NCI-H2196 treated with DMSO at 0.1 percent for 48 hours (cell line): ENCODE measurements at regions not wholly inside any gene's neighbourhood (a gene's known extent, or its start where the extent isn't known, plus 50 kb on each side); places are given as distances from the start of the nearest gene placed in this dataset.
A peak's percentile ranks its signal among the peaks of the same experiment; 100 is the strongest.
"Not testable (repeated sequence)": the region's sequence is repeated elsewhere in the genome, so short reads cannot be mapped to it uniquely, and the experiment has no call there.

ENCODE experiments used
- DNase-seq: peaks from one replicate; lab custom pipeline; 2025; ENCODE audit not compliant: unreplicated experiment; lab: John Stamatoyannopoulos, UW

DNA sequence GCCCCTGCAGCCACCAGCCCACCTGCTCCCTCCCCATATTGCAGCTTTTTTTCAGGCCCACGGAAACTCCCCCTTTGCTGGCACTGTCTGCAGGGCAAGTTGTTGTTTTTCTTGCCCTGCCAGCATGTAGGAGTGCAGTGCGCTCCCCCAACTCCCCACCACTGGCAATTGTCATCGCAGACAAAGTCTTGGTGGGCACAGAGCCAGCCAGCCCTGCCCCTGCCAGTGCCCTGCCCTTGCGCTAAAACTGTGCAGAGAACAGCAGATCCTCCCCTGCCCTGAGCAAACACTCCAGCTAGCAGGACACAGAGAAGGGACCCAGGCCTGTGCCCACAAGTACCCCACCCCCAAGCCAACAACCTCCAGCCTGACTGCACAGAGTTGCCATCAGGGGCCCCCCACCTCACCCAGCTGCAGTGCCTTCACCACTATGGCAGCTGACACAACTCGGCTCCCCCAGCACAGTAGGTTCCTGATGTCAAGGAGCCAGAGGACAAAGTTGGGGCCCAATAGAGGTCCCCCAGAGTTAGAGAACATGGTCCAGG, 158.1 kb upstream of the ARHGAP42 start:
- no peak for DNase-seq

DNA sequence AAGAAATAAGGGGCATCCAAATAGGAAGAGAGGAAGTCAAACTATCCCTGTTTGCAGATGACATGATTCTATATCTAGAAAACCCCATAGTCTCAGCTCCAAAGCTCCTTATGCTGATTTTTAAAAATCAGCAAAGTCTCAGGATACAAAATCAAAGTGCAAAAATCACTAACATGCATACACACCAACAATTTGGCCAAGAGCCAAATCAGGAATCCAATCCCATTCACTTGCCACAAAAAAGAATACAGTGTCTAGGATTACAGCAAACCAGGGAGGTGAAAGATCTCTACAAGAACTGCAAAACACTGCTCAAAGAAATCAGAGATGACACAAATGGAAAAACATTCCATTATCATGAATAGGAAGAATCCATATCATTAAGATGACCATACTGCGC, 155.8 kb upstream of the ARHGAP42 start:
- not testable (repeated sequence) for DNase-seq

DNA sequence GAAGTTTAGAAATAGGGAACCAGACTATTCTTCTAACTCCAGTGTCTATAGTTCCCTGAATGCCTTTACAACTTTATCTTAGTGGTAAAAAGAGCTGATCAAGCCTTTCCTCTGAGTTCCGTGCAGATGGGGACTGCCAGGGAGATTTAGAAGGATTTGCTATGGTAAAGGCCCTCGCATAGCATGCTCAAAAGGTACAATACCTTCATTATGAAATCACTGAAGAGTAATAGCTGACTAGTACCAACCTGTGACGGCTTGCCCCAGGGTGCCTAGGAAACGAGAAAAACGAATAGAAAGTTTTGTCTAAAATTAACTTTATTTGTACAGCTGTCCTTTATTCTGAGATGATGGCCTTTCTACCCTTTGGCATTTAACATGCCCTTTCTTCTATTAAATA, 150.1 kb upstream of the ARHGAP42 start:
- DNase-seq: no peak

DNA sequence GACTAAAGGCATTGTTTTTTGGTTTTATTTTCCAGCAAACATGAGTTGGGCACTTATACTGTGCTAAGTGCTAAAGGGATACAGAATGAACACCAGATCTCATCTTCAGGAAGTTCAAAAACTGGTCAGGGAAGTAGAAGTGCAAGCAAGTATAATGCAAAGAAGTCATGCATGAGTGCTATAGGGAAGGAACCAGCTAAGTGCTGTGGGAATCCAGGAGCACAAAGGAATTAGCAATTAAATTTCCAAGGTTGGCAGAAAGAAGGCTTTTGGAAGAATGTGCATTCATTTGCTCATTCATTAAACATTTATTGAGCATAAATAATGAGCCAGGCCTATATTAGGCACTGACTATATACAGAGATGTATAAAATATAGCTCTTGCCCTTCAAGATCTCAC, 143.7 kb upstream of the ARHGAP42 start:
- no peak for DNase-seq

DNA sequence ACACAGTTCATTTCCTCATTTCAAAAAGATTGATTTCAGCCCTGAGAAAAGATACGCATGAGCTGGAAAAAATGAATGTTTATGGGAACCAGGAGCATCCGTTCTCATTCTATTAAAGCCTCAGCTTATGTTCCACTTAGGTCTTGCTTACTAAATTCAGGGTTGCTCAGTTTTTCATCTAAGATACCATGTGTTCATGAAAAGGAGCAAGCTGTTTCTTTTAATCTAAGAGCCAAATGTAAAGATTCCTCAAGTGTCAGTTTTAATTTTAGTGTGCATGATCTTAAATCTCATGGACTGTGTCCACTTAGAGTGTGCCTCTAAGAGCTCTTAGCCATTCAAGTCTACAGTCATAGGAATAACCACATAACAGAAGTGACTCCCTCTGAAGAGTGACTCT, 141.5 kb upstream of the ARHGAP42 start:
- no peak for DNase-seq

DNA sequence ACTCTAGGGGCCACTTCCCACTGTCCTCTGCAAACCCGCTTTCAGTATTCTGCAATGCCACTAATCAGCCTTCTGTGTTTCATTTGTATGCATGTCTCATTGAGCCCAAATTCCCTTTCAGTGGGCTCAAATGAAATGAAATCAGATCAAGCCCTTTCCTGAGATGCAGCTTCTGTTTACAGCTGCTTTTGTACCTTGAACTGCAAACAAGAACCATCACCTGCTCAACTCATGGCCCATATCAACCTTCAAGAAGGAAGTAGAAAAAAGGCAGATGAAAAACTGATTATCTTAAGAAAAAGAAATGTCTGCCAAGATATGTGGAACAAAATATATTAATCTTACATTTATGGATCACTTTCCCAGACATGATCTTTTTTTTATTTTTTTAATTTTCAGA, 141.1 kb upstream of the ARHGAP42 start:
- DNase-seq: no peak

DNA sequence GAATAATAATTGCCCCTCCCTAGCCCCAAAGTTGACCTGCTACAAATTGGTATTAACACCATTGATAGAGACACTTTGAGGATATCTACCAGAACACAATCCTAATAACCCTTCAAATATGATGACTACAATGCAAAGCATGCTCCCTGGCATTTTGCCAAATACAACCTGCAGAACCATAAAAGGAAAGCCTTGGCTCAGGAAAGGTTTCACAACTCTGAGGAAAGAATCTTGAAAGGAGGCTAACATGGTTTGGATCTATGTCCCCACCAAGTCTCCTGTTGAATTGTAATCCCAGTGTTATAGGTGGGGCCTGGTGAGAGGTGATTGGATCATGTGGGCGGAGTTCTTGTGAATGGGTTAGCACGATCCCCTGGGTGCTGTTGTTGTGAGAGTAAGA, 140.4 kb upstream of the ARHGAP42 start:
- no peak for DNase-seq

DNA sequence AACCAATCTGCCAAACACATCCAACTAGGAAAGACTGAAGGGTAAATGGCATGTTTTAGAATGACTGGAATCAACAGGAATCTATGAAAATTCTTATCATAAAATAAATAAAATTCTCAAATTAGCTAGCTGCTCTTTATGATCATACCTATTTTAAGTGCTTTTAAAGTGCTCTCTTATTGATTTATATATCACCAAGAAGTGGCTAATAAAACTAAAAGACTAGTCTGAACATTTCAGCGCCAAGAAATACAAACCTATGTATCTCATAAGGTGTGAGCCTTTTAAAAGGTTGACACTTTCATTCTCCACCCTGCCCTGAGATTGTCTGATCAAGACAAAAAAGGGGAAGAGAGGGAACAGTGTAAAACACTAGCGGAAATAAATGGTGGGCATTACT, 136.8 kb upstream of the ARHGAP42 start:
- no peak for DNase-seq

DNA sequence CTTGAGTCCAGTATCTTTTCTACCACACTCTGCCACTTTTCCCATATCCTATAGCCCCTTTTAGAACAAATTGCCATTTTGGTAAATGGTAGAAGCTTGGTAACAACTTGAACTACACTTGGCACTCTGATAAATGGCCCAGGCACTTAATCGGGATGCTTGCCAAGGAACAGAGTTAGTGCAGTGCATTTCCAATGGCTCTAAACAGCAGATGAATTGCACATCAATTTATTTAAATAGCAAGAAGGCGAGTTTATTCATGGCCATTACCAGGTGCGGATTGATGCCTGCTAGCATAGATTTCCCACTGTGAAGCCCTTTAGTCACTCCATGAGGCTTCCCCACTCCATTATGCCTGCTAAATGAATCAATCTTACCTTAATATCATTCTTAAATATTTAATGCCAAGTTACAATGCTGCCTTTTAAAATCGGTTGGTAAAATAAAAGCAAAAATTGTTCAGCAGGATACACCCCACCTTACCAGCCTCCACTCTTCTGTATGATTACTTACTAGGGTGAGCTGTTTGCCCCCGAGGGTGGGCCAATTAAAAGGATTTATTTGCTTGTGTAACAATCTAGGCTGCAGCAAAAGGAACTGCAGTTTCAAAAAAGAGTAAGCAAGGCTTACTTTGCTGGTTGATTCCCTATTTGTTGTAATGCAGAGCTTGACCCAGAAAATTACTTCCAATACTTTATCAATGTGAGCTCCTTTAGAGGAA, 136.0 kb upstream of the ARHGAP42 start:
- no peak for DNase-seq

DNA sequence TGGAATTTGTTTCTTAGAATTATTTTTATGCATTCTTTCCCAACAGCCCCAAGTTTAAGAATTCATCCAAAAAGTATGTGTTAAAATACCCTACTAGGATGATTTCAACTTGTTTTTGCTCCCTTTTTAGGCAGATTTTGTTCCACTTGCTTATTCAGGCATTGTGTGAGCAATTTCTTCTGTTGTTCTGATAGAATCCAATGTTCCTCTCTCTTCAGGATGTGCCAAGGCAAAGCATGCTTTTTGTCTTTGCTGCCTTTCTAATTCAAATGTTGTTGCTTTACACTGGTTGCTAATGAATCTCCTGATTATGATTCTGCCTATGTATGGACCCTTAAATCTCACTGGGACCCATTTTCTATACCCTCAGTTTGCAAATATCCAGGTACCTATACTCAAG, 131.2 kb upstream of the ARHGAP42 start:
- DNase-seq: no peak

DNA sequence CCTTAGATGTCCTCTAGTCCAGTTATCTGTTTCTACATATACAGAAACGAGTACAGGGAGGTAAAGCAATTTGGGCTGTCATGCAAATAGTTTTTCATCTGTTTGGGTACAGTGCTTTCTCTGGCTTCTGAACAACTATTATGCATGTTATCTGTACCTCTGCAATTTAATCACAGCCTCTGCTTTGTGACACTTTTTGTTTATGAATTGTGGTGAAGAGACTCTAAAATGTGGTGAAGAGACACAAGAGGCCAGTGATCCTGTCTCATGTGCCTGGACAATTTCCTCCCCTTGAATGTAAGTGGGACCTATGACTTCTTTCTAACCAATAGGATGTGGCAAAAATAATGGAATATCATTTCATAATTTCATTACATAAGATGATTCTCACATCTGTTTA, 130.3 kb upstream of the ARHGAP42 start:
- no peak for DNase-seq

DNA sequence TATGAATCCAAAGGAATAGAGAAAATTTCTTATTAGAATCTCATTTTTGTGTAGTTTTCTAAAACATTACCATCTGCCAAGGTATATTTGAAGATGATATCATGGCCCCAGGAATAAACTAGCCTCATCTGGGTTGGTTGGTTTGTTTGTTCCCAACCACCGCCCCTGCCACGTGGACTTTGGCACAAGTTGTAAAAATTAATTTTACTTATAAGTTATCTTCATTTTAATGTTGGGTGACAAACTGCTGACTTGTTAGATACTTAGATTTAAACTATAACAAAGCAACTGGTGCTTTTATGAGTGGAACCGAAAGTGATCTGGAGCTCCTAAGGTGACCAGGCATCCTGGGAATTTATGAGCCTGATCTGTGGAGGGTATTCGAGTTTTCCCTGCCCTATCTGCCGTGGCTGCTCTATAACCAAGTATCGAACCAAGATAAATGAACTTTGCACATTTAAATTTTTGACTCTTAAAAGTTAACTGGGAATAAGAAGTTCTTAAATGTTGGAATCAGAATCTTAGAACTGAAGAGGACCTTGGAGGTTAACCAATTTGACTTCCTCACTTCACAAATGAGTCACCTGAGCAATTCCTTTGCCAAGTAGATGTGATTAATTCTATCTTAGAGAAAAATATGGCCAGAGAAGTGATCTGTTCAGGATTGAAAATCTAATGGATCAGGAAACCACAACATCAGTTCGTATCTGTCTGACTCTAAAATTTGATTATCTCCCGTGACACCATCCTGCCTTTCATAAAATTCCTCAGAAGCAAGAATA, 129.1 kb upstream of the ARHGAP42 start:
- no peak for DNase-seq

DNA sequence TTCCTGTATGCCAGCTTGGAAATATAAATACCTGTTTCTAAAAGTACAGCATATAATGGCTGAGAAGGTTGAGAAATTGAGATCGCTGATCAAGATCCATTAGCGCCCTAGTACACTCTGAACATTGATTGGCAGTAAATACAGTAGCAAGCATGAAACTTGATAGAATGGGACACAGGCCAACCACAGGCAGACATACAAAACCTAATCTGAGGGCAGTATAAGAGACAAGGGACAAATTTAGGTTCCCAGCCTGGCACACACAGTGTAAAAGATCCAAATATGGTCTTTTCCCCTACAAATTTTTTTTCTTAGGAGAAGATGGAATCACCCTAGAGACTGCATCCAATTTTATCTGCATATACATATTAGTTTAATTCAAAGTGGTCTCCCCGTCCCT, 126.5 kb upstream of the ARHGAP42 start:
- DNase-seq: no peak

DNA sequence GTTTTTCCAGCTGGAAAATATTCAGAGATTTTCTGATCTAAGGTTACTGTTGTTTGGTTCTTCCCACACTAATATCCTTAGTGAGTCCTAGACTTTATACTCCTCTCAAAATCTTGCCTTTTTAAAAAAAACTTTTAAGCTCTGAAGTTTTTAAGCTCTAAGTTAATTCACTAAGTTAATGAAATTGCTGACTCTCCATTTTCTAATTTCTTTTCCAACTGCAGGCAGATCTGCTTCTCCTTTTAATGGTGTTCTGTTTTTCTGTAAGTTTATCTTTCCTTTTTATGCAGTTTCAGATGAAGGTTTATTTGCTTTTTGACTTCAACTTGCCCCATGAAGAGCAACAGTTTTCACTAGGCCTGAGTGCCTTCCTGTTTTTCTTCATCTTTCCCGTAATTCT, 125.8 kb upstream of the ARHGAP42 start:
- DNase-seq: no peak

DNA sequence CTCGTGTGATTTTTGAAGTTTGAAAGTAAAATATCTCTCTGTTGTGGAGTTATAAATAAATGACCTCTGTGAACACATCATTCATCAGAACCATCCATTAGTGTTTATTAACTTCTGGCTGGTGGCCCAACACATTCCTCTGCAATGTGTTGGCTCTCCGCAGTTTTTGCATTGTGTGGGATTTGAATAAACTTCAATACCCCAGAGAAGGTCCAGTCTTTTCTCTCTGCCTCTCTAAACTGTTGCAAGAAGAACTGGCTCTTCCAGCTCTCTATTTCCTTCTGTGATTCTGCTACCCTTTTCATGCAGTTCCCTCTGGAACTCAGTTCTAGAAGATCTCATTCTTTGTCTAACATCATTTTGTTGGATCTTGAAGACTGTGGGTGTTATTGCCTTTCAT, 125.0 kb upstream of the ARHGAP42 start:
- no peak for DNase-seq

DNA sequence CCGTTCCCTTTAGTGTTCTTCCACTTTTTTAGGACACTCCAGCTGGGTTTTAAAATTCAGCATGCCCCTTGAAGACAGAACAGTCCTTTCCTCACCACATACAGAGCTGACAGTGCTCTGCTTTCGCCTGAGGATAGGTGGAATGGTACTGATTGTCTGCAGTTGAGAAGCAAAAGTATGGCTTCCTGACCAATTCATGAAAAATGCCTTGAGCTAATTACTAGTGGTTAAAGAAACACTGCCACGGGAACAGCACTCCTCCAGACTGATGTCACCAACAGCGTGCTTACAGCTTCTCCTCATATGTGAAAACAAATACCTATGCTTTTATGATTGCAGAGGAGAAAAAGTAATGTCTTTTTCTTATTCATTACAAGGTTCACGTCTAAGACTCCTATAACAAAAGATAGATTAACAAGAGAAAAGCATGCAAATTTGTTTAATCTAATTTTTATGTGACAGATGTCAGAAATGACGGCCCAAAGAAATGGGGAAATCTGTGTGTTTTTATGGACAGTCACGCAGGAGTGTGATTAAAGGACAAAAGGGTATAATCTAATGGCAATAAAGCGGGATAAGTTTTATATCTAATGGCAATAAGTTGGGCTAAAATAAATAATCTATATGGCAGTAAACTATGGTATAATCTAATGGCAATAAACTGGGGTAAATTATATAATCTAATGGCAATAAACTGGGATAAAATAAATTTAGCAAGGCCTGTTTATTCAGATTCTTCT, 123.4 kb upstream of the ARHGAP42 start:
- DNase-seq: no peak

DNA sequence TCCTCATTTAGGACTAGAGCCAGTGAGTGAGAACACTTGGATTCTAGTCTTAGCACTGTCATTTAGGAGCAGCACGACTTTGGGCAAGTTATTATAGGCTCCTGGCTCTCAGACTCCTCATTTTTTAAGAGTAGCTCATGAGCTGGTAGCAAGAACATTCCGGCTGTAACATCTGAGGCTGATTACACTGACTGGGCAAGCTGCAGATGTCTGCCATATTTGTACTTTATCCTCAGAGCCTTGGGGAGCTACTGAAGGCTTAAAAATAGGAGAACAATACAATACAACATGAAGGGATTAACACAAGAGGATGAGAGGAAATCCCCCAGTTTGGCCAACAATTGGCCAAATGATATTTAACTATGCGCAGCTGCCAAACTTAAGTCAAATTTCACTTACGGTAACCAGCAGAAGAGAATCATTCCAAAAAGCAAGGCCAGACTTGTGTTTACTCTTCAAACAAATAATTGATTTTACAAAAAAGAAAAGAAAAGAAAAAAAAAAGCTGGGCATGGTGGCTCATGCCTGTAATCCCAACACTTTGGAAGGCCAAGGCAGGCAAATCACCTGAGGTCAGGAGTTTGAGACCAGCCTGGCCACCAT, 113.1 kb upstream of the ARHGAP42 start:
- no peak for DNase-seq

DNA sequence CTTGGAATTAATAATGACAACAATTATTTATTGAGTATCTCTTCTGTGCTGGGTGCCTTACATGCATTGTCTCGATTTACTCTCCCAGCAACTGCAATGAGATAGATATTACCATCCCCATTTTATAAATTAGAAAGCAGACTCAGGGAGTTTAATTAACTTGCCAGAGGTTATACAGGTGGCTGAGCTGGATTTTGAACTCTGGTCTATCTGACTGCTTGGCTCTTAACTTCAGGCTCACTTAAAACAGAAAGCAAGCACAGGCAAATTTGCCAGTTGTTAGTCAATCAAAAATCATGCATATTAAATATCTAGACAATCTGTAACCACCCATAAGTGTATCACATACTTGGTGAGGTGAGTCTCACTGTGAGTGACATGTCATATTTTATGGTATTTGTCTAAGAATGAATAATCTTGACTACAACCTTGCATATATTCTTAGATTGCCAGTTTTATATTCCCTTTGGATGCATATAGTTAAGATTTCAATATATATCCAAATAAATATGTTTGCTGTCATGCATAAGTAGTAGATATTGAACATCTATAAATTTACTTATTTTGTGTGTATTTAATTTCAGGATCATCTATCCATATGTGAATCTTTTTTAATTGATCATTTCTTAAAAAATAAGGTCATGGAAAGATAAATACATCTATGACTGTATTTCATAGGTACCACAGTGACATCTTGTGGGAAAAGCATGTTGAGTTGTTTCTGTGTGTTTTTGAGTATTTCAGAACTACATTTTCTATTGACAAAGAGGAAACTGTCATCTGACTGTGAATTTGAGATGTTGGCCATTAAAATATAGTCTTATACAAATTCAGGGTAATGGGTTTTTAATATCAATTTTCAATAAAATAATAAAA, 112.0 kb upstream of the ARHGAP42 start:
- no peak for DNase-seq

DNA sequence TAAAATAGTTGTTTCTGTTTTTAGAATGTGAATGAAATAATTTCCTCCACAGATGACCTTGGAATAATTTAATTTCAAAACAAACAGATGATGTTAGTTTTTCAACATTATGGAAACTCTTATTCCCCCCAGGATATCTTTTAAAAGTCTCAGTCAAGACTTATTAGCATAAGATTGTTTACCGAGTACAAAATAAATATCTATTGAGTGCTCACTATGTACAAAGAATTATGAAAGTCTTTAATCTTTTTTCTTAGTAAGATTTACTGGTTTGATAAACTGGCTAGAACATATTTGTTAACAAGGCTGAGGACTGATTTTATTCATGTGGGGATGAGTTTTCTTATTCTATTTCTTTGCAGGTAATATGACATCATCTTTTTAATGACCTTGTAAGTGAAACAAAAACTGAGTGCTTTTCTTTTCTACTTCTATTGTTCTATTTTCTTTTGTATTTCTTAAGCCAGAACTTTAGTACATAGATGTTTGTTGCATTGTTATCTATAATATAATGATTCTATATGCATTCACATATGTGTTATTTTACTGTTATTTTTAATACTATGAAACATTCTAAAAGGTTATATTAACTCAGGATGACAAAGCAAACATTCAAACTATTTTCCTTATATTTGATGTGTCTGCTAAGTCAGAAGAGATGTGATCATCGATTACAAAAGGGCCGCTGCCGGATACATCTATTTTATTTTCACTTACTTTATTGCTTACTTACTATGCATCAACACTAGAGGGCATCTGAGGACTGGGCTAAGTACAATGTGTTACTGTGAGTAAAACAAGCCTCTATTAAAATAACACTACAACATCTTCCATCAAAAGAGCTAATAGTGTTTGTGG, 111.0 kb upstream of the ARHGAP42 start:
- peak; percentile 30 for DNase-seq

DNA sequence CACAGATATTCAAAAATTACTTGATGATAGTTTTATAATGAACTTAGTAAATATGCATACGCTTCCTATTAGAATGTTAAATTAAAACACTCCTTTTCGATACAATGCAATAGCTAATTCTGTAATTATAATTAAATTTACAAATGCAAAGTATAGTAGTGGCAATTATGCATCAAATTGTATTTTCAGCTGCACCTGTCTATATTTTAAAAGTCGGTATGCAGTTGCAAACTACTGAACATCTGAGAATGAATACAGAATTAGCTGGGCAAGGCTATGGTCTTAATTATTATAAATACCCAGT, 110.4 kb upstream of the ARHGAP42 start:
- DNase-seq: no peak
